ENCODE measurements at regions not wholly inside any gene's neighbourhood (a gene's known extent, or its start where the extent isn't known, plus 50 kb on each side); places are given as distances from the start of the nearest gene placed in this dataset.

- Histone ChIP-seq H3K27ac (no peak overlapping the region), H3K36me3 (no peaks in the 10 kb centered on the region), H3K9me3 (no peaks in the 10 kb centered on the region), H3K4me3 (no peak overlapping the region), H3K27me3 (no peaks in the 10 kb centered on the region), H3K4me1 (no peaks in the 10 kb centered on the region)
- intact Hi-C loops (cut with DNase I; ENCODE audit: low total_unique reads), result no loop called here
- TF ChIP-seq POLR2A (IDR thresholded peaks at IDR 0.05) (no peak), CTCF (IDR thresholded peaks at IDR 0.05) (no peak)
- DNase-seq, result no peak
Measured at GRCh38 chr16:65274566-65274965, 152.7 kb upstream of the CDH11 start.

GRCh38 chr16:65272699-65273414 lies 151.0 kb upstream of the CDH11 start:
- TF ChIP-seq CTCF (IDR thresholded peaks at IDR 0.05), result no peak
- TF ChIP-seq POLR2A (IDR thresholded peaks at IDR 0.05), result no peak
- Histone ChIP-seq H3K36me3 (no peaks in the 10 kb centered on the region), H3K4me1 (no peaks in the 10 kb centered on the region), H3K4me3 (no peak overlapping the region), H3K9me3 (no peaks in the 10 kb centered on the region), H3K27me3 (no peaks in the 10 kb centered on the region), H3K27ac (no peak overlapping the region)
- intact Hi-C loops (cut with DNase I; ENCODE audit: low total_unique reads), result no loop called here
- DNase-seq, result no peak

- TF ChIP-seq CTCF (IDR thresholded peaks at IDR 0.05), result no peak
- no peak for TF ChIP-seq POLR2A (IDR thresholded peaks at IDR 0.05)
Measured at GRCh38 chr16:65271996-65272395, 150.1 kb upstream of the CDH11 start.

GRCh38 chr16:65268331-65268730 lies 146.5 kb upstream of the CDH11 start:
- DNase-seq, result no peak
- H3K4me3 ChIP-seq, result no peak overlapping the region
- no peaks in the 10 kb centered on the region for H3K36me3 ChIP-seq
- no peaks in the 10 kb centered on the region for H3K27me3 ChIP-seq
- no peak overlapping the region for H3K27ac ChIP-seq
- TF ChIP-seq POLR2A (IDR thresholded peaks at IDR 0.05) (no peak), CTCF (IDR thresholded peaks at IDR 0.05) (no peak)
- no peaks in the 10 kb centered on the region for H3K9me3 ChIP-seq
- intact Hi-C loops (cut with DNase I; ENCODE audit: low total_unique reads), result no loop called here
- no peaks in the 10 kb centered on the region for H3K4me1 ChIP-seq

More at GRCh38 chr16:65271996-65272395, 150.1 kb upstream of the CDH11 start:
- H3K27me3 ChIP-seq, result no peaks in the 10 kb centered on the region
- H3K36me3 ChIP-seq, result no peaks in the 10 kb centered on the region
- H3K4me3 ChIP-seq, result no peak overlapping the region
- no peaks in the 10 kb centered on the region for H3K9me3 ChIP-seq
- intact Hi-C loops (cut with DNase I; ENCODE audit: low total_unique reads), result no loop called here
- no peaks in the 10 kb centered on the region for H3K4me1 ChIP-seq
- no peak for DNase-seq
- H3K27ac ChIP-seq, result no peak overlapping the region

- Histone ChIP-seq H3K36me3 (no peaks in the 10 kb centered on the region), H3K27ac (no peak overlapping the region), H3K9me3 (no peaks in the 10 kb centered on the region), H3K4me1 (no peaks in the 10 kb centered on the region), H3K4me3 (no peak overlapping the region), H3K27me3 (no peaks in the 10 kb centered on the region)
- TF ChIP-seq CTCF (IDR thresholded peaks at IDR 0.05), result no peak
- no peak for TF ChIP-seq POLR2A (IDR thresholded peaks at IDR 0.05)
- DNase-seq, result no peak
- intact Hi-C loops (cut with DNase I; ENCODE audit: low total_unique reads), result no loop called here
Measured at GRCh38 chr16:65263896-65264295, 142.0 kb upstream of the CDH11 start.

Measured in uterus (tissue), 3 donors.